ENCODE measurements at regions not wholly inside any gene's neighbourhood (a gene's known extent, or its start where the extent isn't known, plus 50 kb on each side); places are given as distances from the start of the nearest gene placed in this dataset.
"Not testable (repeated sequence)": the region's sequence is repeated elsewhere in the genome, so short reads cannot be mapped to it uniquely, and the experiment has no call there.

DNA sequence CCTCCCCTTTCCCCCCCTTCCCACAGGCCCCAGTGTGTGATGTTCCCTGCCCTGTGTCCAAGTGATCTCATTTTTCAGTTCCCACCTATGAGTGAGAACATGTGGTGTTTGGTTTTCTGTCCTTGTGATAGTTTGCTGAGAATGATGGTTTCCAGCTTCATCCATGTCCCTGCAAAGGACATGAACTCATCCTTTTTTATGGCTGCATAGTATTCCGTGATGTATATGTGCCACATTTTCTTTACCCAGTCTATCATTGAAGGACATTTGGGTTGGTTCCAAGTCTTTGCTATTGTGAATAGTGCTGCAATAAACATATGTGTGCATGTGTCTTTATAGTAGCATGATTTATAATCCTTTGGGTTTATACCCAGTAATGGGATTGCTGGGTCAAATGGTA, 106.0 kb upstream of the CADM1 start:
- H3K9me3 ChIP-seq (ENCODE audit: control insufficient read depth, insufficient read depth, low read length); H3K4me3 ChIP-seq (ENCODE audit: low read depth, low read length); H3K27me3 ChIP-seq (ENCODE audit: control insufficient read depth, insufficient read depth, low read length); H3K36me3 ChIP-seq (ENCODE audit: control insufficient read depth, insufficient read depth, low read length); H3K9ac ChIP-seq (ENCODE audit: low read depth, low read length); H3K4me1 ChIP-seq (ENCODE audit: control insufficient read depth, insufficient read depth, low read length): not testable (repeated sequence)

DNA sequence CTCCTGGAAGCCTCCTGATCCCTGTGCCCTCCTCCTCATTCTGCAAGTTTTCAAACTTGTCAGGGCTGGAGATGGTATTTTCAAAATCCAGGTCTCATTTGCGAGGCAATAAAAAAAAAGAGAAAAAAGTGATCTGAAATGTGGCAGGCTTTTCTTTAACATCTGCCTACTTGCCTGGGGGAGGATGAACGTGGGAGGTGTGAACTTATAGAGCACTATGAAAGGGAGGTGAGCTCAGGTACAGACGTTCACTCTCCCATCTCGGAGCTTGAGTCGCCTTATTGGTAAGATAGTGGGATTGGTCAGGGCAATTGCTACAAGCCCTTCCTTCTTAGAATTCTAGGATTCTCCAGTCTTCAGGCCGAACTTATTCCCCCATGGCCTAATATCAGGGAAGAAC, 104.8 kb upstream of the CADM1 start:
- peaks cover 8% of the 10 kb centered on the region for H3K4me1 ChIP-seq (ENCODE audit: control insufficient read depth, insufficient read depth, low read length)
- H3K4me3 ChIP-seq (ENCODE audit: low read depth, low read length): no peak overlapping the region
- no peaks in the 10 kb centered on the region for H3K9me3 ChIP-seq (ENCODE audit: control insufficient read depth, insufficient read depth, low read length)
- no peaks in the 10 kb centered on the region for H3K27me3 ChIP-seq (ENCODE audit: control insufficient read depth, insufficient read depth, low read length)
- H3K9ac ChIP-seq (ENCODE audit: low read depth, low read length): no peak overlapping the region
- H3K36me3 ChIP-seq (ENCODE audit: control insufficient read depth, insufficient read depth, low read length): no peaks in the 10 kb centered on the region

DNA sequence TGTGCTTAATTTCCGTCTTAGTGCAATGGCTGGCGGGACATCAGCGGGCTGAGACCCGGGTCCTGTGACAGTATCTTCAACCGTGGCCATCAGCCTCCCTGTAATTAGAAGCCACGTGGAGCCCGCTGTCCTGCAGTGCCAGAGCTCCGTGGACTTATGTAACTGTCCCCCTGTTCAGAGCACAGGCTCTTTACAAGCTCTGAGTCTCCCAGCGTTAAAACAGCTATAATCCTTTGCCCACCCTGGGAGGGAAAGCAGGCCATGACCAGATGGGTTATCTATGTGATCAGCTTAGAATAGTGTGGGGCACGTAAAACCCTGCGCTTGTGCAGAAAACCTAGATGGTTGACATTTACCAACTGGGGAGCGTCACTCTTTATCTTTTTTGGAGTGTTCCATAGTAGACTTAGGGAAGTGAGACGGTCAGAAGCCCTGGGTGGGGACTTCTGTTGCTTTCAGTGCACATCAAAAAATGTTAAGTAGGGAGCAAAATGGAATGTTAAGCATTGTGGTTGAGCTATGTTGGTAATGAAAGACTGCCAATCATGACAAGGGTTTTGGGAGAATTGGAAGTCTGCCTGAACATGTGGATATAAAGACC, 103.5 kb upstream of the CADM1 start:
- no peaks in the 10 kb centered on the region for H3K27me3 ChIP-seq (ENCODE audit: control insufficient read depth, insufficient read depth, low read length)
- H3K9me3 ChIP-seq (ENCODE audit: control insufficient read depth, insufficient read depth, low read length): no peaks in the 10 kb centered on the region
- no peak overlapping the region for H3K9ac ChIP-seq (ENCODE audit: low read depth, low read length)
- H3K4me1 ChIP-seq (ENCODE audit: control insufficient read depth, insufficient read depth, low read length): peaks cover 6% of the 10 kb centered on the region
- H3K4me3 ChIP-seq (ENCODE audit: low read depth, low read length): no peak overlapping the region
- H3K36me3 ChIP-seq (ENCODE audit: control insufficient read depth, insufficient read depth, low read length): no peaks in the 10 kb centered on the region

DNA sequence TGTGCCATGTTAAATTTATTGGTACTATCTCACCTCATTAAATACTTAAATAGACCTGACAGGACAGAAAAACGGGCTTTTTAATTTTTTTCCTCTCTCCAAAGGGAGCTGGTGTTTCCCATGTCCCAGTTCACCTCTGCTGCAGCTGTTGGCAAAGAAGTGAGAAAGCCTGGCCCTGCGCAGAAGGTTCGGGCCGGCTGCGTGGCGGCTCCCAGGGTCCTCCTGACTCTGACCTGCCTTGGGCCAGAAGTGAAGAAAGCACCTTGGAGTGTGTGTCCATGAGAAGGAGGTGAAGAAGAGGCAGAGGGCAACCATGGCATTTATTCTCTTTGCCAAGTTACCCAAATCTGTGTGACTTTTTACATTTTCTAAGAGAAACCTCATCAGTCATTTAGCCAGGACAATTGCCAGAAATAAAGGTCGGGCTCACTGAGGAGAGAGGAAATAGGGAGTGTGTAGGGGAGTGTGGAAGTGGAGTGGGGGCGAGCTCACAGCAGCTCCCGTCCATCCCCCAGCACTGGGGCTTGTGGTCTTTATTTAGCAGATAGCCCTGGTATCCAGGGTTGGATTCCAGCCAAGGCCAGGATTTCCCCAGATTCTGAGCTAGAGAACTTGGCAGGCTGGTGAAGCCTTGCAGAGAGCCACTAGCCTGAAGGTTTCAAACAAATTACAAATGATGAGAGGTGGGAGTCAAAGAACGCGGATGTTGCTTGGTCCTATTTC, 102.4 kb upstream of the CADM1 start:
- no peaks in the 10 kb centered on the region for H3K4me1 ChIP-seq (ENCODE audit: control insufficient read depth, insufficient read depth, low read length)
- no peaks in the 10 kb centered on the region for H3K36me3 ChIP-seq (ENCODE audit: control insufficient read depth, insufficient read depth, low read length)
- no peaks in the 10 kb centered on the region for H3K27me3 ChIP-seq (ENCODE audit: control insufficient read depth, insufficient read depth, low read length)
- H3K9ac ChIP-seq (ENCODE audit: low read depth, low read length): no peak overlapping the region
- no peak overlapping the region for H3K4me3 ChIP-seq (ENCODE audit: low read depth, low read length)
- no peaks in the 10 kb centered on the region for H3K9me3 ChIP-seq (ENCODE audit: control insufficient read depth, insufficient read depth, low read length)

DNA sequence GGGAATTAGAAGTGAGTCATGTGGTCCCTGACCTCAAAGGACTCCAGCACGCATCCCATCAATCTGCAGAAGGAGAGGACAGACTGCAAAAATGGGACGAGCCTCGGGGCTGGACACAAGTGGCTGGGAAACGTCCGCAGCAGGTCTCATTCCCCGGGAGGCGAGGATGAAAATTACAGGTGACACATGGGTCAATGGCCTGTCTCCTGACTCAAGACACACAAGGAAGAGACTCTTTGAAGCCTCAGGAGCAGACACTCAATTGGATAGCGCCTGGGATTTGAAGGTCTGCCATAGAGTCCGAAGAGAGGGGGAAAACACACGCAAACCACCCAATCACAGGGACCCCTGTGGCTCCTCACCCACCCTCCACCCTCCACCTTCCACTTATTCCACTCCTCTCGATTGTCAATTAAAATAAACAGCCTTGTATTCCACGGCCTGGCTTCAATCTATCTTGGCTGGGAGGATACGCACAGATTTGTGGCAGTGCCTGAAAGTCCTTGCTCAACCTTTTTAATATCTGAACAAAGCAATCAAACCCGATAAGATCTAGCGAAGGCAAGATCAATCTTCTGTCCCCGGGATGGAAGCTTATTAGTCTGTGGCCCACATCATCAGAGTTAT, 101.8 kb upstream of the CADM1 start:
- Histone ChIP-seq H3K4me1 (ENCODE audit: control insufficient read depth, insufficient read depth, low read length) (no peaks in the 10 kb centered on the region), H3K36me3 (ENCODE audit: control insufficient read depth, insufficient read depth, low read length) (no peaks in the 10 kb centered on the region), H3K4me3 (ENCODE audit: low read depth, low read length) (no peak overlapping the region), H3K9me3 (ENCODE audit: control insufficient read depth, insufficient read depth, low read length) (no peaks in the 10 kb centered on the region), H3K27me3 (ENCODE audit: control insufficient read depth, insufficient read depth, low read length) (no peaks in the 10 kb centered on the region), H3K9ac (ENCODE audit: low read depth, low read length) (no peak overlapping the region)

DNA sequence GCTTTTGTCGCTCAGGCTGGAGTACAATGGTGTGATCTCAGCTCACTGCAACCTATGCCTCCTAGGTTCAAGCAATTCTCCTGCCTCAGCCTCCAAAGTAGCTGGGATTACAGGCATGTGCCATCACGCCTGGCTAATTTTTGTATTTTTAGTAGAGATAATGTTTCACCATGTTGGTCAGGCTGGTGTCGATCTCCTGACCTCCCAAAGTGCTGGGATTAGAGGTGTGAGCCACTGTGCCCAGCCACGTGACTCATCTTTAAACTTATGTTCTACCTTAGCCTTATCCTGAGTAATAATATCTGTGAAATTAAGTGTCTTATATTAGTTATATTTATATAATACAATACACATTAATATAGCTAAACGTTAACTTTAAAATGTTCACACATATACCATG, 101.2 kb upstream of the CADM1 start:
- not testable (repeated sequence) for H3K9me3 ChIP-seq (ENCODE audit: control insufficient read depth, insufficient read depth, low read length); H3K4me3 ChIP-seq (ENCODE audit: low read depth, low read length); H3K4me1 ChIP-seq (ENCODE audit: control insufficient read depth, insufficient read depth, low read length); H3K9ac ChIP-seq (ENCODE audit: low read depth, low read length); H3K27me3 ChIP-seq (ENCODE audit: control insufficient read depth, insufficient read depth, low read length); H3K36me3 ChIP-seq (ENCODE audit: control insufficient read depth, insufficient read depth, low read length)

DNA sequence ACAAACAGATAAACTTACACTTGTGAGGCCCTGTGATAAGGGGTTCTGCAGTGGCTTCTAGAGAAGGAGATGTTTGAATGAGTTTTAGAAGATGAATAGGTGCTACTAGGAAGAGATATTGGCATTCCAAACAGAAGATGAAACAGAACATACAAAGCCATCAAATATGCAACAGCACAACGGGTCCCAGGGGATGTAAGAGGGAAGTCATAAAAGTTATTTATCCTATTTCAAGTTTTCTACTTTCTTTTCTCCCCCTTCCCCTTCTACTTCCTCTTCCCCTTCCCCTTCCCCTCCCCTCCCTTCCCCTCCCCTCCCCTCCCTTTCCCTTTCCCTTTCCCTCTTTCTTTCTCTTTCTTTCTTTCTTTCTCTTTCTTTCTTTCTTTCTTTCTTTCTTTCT, 94.9 kb upstream of the CADM1 start:
- Histone ChIP-seq H3K9me3 (ENCODE audit: control insufficient read depth, insufficient read depth, low read length) (no peaks in the 10 kb centered on the region), H3K36me3 (ENCODE audit: control insufficient read depth, insufficient read depth, low read length) (no peaks in the 10 kb centered on the region), H3K4me3 (ENCODE audit: low read depth, low read length) (no peak overlapping the region), H3K9ac (ENCODE audit: low read depth, low read length) (no peak overlapping the region), H3K4me1 (ENCODE audit: control insufficient read depth, insufficient read depth, low read length) (no peaks in the 10 kb centered on the region), H3K27me3 (ENCODE audit: control insufficient read depth, insufficient read depth, low read length) (no peaks in the 10 kb centered on the region)

DNA sequence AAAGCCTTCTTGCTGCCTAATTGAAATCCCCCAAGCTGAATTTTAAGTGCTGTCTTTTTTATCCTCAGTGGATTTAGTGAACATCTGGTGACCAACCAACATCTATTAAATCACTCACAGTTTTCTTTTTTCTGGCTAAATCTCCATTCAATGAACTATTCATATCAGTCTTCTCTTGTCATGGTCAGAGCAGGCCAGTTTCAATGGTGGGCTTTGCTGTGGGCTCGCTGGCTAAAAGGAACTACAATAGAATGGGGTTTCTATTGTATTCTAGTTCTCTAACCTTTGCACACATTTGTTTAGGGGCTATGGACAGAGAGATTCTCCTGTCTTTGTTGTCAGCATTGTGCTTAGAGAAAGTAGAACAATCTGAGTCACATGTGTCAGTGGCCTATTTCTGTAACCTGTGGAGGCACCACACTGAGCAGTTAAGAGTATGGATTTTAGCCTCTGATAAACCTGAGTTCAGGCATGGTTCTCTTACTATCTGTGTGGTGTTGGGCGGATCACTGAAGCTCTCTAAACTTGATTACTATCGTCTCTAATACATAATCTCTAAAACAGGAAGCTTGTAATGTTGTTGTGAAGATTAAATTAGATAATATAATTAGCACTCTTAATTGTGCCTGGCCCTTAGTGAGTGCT, 94.2 kb upstream of the CADM1 start:
- H3K9ac ChIP-seq (ENCODE audit: low read depth, low read length): no peak overlapping the region
- H3K9me3 ChIP-seq (ENCODE audit: control insufficient read depth, insufficient read depth, low read length): no peaks in the 10 kb centered on the region
- no peaks in the 10 kb centered on the region for H3K27me3 ChIP-seq (ENCODE audit: control insufficient read depth, insufficient read depth, low read length)
- no peak overlapping the region for H3K4me3 ChIP-seq (ENCODE audit: low read depth, low read length)
- H3K36me3 ChIP-seq (ENCODE audit: control insufficient read depth, insufficient read depth, low read length): no peaks in the 10 kb centered on the region
- no peaks in the 10 kb centered on the region for H3K4me1 ChIP-seq (ENCODE audit: control insufficient read depth, insufficient read depth, low read length)

DNA sequence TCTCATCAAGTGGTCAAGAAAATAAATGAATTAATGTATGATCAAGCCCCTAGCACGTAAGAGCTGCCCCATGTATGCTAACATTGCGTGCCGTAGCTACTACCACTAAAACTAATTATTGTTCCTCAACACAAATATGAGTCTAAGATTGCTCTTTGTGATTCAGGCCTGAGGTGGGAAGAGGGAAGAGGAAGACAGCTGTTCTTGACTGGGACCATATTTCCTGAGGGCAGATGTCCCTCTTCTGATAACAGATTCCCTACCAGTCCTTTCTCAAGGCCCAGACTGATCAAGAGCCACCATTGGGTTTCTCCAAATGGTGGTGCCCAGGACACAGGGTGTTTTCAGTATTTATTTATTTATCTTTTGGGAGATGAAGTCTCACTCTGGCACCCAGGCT, 87.2 kb upstream of the CADM1 start:
- H3K9ac ChIP-seq (ENCODE audit: low read depth, low read length): no peak overlapping the region
- no peaks in the 10 kb centered on the region for H3K36me3 ChIP-seq (ENCODE audit: control insufficient read depth, insufficient read depth, low read length)
- peaks cover 3% of the 10 kb centered on the region for H3K4me1 ChIP-seq (ENCODE audit: control insufficient read depth, insufficient read depth, low read length)
- no peaks in the 10 kb centered on the region for H3K27me3 ChIP-seq (ENCODE audit: control insufficient read depth, insufficient read depth, low read length)
- H3K4me3 ChIP-seq (ENCODE audit: low read depth, low read length): no peak overlapping the region
- peaks cover 8% of the 10 kb centered on the region for H3K9me3 ChIP-seq (ENCODE audit: control insufficient read depth, insufficient read depth, low read length)

DNA sequence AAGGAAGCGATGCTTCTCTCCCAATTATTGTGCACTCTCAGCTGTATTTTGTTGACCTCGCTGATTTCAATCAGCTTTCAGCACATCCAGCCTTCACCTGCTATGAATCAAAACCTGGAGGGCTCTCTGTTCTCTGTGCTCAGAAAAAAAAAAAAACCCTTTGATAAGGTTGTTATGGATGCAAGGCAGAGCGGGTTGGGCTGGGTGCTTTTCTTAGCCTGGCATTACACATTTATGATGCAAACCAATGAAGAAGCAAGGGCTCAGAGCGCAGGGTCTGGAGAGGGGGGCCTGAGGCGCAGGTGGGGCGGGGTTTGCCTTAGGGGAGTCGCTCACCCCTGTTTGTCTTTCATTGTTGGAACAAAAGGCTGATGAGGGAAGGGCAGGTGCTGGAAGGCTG, 86.0 kb upstream of the CADM1 start:
- Histone ChIP-seq H3K9ac (ENCODE audit: low read depth, low read length) (no peak overlapping the region), H3K36me3 (ENCODE audit: control insufficient read depth, insufficient read depth, low read length) (no peaks in the 10 kb centered on the region), H3K27me3 (ENCODE audit: control insufficient read depth, insufficient read depth, low read length) (no peaks in the 10 kb centered on the region), H3K4me1 (ENCODE audit: control insufficient read depth, insufficient read depth, low read length) (peaks cover 3% of the 10 kb centered on the region), H3K9me3 (ENCODE audit: control insufficient read depth, insufficient read depth, low read length) (peaks cover 8% of the 10 kb centered on the region), H3K4me3 (ENCODE audit: low read depth, low read length) (no peak overlapping the region)

DNA sequence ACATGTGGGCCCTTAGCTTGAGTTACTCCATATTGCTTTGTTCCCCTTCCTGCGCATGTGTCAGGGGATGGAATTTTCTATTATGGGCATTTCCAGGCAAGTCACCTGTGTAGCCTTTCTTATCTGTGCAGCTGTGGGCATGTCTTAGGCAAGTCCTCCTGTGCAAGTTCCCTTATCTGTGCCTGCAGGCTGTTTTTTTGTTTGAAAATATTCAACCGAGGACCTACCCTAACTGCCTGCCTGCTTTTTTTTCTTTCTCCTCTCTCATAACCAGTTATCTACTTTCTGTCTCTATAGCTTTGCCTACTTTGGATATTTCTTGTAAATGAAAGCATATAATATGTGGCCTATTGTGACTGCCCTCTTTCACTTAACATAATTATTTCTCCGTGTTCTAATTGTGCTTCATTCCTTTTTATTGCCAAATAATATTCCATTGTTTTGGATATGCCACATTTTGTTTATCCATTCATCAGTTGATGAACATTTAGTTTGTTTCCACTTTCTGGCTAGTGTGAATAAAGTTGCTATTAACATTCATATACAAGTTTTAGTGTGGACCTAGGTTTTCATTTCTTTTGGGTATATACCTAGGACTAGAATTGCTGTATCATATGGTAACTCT, 83.6 kb upstream of the CADM1 start:
- no peak overlapping the region for H3K4me3 ChIP-seq (ENCODE audit: low read depth, low read length)
- H3K4me1 ChIP-seq (ENCODE audit: control insufficient read depth, insufficient read depth, low read length): peaks cover 3% of the 10 kb centered on the region
- no peak overlapping the region for H3K9ac ChIP-seq (ENCODE audit: low read depth, low read length)
- H3K36me3 ChIP-seq (ENCODE audit: control insufficient read depth, insufficient read depth, low read length): no peaks in the 10 kb centered on the region
- no peaks in the 10 kb centered on the region for H3K27me3 ChIP-seq (ENCODE audit: control insufficient read depth, insufficient read depth, low read length)
- peaks cover 8% of the 10 kb centered on the region for H3K9me3 ChIP-seq (ENCODE audit: control insufficient read depth, insufficient read depth, low read length)
